HG03378 (cell line): ENCODE measurements at regions not wholly inside any gene's neighbourhood (a gene's known extent, or its start where the extent isn't known, plus 50 kb on each side); places are given as distances from the start of the nearest gene placed in this dataset.

Experiments used
- ATAC-seq: cut with Tn5 transposase; IDR thresholded peaks from one replicate; pipeline ENCODE4 v1.9.1; 2021; ENCODE audit warnings: mild to moderate bottlenecking, moderate library complexity; ENCODE audit not compliant: unreplicated experiment

DNA sequence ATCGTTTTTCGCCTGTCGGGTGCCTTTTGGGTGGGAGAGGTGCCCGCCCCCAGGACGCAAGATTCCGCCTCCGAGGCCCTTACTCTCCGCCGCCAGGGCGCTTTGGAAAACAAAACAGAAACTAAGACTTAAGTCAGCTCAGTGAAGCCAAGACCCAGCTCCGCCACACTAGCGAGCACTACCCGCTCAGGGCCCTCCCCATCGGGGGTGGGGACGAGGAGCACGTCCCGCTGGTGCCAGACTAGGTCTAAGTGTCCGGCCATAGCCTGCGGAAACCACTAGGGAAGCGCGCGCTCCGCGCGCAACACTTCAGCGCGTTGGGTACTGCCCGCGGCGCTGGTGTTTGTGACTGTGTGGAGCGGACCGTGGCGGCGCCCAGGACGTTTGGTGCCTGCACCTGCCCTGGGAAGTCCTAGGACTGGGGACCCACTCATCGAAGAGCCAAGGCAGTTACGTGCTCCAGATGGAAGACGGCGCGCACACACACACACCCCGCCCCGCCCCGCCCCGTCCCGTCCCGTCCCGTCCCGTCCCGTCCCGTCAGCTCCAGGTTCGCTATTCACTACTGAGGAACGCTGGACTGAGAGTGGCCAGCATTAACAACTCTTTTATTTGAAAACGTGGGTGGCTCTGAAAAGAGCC, 57.6 kb upstream of the BOLA1 start:
- ATAC-seq, result peak; percentile 28

GRCh38 chr1:149842458-149843064, 56.8 kb upstream of the BOLA1 start:
- peak; percentile 66 for ATAC-seq

GRCh38 chr1:149843431-149844041, 55.8 kb upstream of the BOLA1 start:
- no peak for ATAC-seq

DNA sequence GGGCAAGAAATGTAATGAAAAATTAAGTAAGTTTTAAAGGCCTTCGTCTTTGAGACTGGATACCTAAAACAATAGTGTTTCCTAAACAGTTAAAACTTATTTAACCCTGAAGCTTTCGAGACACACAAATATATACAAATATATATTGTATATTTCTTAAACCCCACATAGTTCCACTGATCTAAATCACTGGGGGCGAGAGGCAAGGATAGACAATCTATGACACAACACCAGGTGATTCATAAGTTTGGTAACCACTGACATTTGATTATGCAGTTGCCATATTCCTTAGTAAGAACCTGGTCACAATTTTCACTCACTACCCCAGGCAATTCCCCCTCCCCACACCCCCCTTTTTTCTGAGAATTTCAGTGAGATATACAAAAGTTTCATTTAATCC, 55.3 kb upstream of the BOLA1 start:
- no peak for ATAC-seq

- ATAC-seq, result no peak
Observed at GRCh38 chr1:149844650-149845255, 54.6 kb upstream of the BOLA1 start.

DNA sequence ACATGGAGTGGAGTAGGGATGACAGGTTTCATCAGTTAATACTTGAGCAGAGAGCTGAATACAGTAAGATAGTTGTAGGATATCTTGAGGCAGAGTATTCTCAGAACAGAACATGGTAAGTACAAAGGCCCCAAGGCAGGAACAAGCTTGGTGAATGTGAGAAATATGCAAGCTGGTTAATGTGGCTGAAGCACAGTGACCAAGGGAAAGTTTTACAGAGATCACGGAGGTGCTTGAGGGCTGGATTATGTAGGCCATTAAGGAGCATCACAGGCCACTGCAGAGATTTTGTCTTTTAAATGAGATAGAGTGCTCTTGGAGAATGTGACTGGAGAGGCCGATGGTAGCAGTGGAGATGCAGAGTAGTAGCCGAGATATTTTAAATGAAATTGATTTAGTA, 54.0 kb upstream of the BOLA1 start:
- ATAC-seq, result no peak

GRCh38 chr1:149846042-149846441, 53.3 kb upstream of the BOLA1 start:
- ATAC-seq, result no peak

GRCh38 chr1:149846593-149847466, 52.5 kb upstream of the BOLA1 start:
- ATAC-seq, result no peak

DNA sequence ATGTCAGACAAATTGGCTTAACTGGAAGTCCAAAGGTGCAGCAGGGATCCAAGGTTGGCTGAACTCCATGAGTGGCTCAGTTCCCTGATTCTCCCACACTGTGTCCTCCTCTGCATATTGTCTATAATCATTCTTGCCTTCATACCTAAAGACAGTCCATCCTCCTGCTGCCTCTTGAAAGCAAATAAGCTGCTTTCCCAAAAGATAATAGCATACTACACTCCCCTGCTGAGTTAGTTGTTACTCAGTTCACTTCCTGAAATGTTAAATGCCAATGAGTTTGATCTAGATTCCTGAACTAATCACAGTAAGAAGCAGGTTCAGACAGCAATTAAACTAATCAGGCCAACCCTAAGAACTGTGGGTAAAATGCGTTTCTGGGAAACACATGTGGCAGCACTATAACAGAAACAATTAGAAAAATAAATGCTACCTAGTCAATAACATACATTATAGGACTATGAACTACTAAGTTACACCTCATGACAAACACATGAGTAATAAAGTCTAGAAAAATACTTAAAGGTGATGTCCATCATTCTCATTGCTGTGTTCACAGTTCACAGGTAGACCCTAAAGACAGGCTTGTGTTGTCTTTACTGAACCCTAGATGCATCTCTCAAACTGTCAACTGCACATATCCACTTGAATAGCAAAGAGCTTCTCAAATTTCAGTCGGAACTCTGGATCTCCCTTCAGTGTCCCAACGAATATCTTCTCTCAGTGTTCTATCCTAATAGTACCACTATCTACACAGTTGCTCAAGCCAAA, 50.8 kb upstream of the BOLA1 start:
- ATAC-seq, result no peak

DNA sequence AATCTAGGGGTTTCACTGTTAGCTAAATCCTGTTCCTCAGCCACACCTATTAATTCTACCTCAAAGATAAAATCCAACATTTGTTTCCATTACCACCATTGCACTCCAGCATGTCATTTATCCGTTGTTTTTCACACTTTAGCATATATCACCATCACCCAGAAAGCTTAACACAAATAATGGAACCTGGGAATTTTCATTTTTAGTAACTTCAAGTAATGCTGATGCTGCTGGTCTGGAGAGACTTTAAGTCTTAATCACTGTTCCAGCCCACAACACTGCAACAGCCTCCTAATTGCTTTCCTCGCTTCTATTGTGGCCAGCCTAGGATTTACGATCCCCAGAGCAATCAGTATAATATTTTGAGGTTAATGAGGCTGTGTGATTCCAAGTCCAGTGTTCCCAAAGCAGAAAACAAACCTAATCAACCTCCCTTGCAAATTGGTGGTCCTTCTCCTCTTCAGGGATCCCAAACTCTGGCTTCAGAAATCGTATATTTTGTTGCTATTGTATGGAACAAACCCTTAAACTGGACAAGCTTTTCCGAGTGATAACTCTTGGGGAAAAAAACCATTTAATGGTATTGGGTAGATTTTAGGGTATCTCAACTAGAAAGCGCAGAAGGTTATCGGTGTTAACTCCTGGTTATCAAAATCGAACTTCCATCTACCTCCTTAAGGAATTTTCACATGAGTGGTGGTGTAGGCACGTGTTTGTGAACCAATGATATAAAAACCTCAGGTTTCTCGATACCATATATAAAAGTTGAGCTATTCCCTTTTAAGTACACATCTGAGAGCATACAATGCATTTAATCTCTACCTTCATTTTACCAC, 50.0 kb upstream of the BOLA1 start:
- ATAC-seq, result no peak
